NCI-H748 (cell line): ENCODE measurements at regions not wholly inside any gene's neighbourhood (a gene's known extent, or its start where the extent isn't known, plus 50 kb on each side); places are given as distances from the start of the nearest gene placed in this dataset.

Source experiments
- DNase-seq: peaks from one replicate; lab custom pipeline; 2025; ENCODE audit not compliant: unreplicated experiment; lab: John Stamatoyannopoulos, UW

GRCh38 chr1:94620345-94621031 lies 78.9 kb upstream of the F3 start:
- DNase-seq: peak; percentile 5

- DNase-seq: no peak
These were observed 78.2 kb upstream of the F3 start for GRCh38 chr1:94619731-94620130.

- DNase-seq: no peak
These were observed 76.6 kb upstream of the F3 start for GRCh38 chr1:94617957-94618739.

- DNase-seq: no peak
These were observed 75.7 kb upstream of the F3 start for GRCh38 chr1:94617134-94617805.

- no peak for DNase-seq
These were observed 74.9 kb upstream of the F3 start for GRCh38 chr1:94616506-94616905.

- DNase-seq: no peak
These were observed 73.4 kb upstream of the F3 start for GRCh38 chr1:94614996-94615395.

GRCh38 chr1:94614168-94614815 lies 72.7 kb upstream of the F3 start:
- no peak for DNase-seq

- DNase-seq: no peak
These were observed 71.1 kb upstream of the F3 start for GRCh38 chr1:94612525-94613204.

GRCh38 chr1:94611681-94612475 lies 70.3 kb upstream of the F3 start:
- no peak for DNase-seq

- no peak for DNase-seq
These were observed 68.1 kb upstream of the F3 start for GRCh38 chr1:94609619-94610018.

GRCh38 chr1:94608852-94609530 lies 67.4 kb upstream of the F3 start:
- no peak for DNase-seq

- DNase-seq: no peak
These were observed 66.7 kb upstream of the F3 start for GRCh38 chr1:94608142-94608851.

- no peak for DNase-seq
These were observed 65.8 kb upstream of the F3 start for GRCh38 chr1:94607398-94607797.

- DNase-seq: no peak
These were observed 64.9 kb upstream of the F3 start for GRCh38 chr1:94606471-94606870.

- DNase-seq: no peak
These were observed 62.1 kb upstream of the F3 start for GRCh38 chr1:94603663-94604062.

GRCh38 chr1:94602802-94603625 lies 61.5 kb upstream of the F3 start:
- DNase-seq: no peak

- no peak for DNase-seq
These were observed 60.8 kb upstream of the F3 start for GRCh38 chr1:94602316-94602715.

GRCh38 chr1:94600556-94600955 lies 59.0 kb upstream of the F3 start:
- DNase-seq: no peak
